HG02678 (cell line): ENCODE measurements at regions not wholly inside any gene's neighbourhood (a gene's known extent, or its start where the extent isn't known, plus 50 kb on each side); places are given as distances from the start of the nearest gene placed in this dataset.
"Not testable (repeated sequence)": the region's sequence is repeated elsewhere in the genome, so short reads cannot be mapped to it uniquely, and the experiment has no call there.

Experiments used
- ATAC-seq: cut with Tn5 transposase; IDR thresholded peaks from one replicate; pipeline ENCODE4 v1.9.1; 2021; ENCODE audit warnings: mild to moderate bottlenecking, moderate library complexity; ENCODE audit not compliant: unreplicated experiment

DNA sequence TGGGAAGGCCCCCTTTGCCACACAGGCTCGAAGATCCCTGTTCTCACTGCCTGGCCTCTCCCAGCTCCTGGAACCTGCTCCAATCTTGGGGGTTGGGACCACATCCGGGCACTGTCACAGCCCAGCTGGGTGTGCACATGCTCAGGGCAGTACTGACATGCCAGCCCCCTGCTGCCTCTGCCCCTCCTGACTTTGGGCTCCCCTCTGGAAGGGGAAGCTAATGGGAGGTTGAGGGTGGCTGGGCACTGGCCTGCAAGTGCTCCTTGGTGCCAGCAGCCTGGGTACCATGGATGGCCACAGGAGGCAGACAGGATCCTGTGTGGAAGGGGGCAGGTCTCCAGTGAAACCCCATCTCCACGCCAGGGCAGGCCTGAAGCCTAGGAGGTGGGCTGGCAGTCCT, 126.1 kb upstream of the NOL4 start:
- ATAC-seq = no peak

DNA sequence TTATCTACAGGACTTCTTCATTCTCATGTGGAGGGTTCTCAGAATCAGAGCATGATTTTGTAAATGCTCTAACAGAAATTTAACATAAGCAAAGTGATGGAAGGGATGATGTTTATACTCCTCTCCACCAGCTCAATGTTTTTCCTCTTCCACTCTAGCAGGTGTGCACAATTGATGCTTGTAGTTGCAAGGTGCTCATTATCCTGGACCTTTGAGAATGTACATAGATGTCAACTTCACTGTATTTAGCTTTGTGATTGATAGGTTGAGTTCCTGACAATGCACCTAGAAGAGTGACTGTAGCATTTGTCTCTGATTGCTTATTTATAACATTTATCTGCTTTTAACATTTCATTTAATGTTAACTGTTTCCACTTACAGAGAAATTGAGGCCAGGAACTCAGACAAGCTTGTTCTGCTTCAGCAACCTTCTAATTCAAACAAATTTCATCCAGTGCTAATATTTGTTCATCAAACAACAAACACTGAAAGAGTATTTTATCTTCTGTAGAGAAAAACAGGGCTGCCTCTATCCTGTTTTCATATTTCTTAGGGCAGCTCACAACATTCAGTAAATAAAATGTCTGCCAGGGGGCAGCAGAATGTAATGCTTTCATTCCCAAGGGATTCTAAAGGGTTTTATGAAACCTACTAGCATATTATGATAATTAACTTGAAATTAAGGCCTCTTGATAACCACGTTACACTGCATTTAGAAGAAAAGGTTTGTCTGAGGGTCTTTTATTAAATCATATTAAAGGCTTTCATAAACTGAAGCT, 127.9 kb upstream of the NOL4 start:
- ATAC-seq = no peak

DNA sequence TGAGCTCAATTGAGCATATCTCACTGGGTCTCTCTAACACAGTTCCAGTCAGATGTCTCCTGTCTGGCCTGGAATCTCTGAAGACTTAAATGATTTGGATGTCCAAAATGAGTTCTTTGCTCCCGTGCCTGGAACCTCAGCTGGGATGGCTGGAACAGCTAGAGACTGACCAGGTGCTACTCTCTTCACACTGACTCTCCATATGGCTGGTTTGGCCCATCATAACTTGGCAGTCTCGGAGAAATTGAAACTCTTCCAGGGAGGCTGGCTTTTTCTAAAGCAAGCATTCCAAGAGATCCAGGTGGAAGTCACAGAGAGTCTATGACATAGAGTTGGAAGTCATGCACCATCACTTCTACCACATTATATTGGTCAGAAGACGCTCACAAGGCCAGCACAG, 129.6 kb upstream of the NOL4 start:
- ATAC-seq = no peak

DNA sequence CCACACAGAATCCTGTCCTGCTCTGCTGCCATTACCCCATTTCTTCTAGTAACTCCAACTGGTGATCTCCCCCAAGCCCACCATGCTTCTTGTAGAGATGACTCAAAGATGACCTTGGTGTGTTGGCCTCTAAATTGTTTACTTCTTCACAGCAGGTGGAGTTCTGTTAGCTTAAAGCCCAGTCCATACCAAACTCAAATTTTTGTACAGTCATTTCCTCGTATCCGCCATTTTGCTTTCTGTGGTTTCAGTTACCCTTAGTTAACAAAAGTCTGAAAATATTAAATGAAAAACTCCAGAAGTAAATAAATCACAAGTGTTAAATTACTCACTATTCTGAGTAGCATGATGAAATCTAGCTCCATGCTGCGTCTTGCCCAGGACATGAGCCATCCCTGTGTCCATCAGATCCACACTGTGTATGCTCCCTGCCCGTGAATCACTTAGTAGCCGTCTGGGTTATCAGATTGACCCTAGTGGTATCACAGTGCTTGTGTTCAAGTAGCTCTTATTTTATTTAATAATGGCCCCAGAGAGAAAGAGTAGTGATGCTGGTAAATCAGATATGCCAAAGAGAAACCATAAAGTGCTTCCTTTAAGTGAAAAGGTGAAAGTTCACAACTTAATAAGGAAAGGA, 133.3 kb upstream of the NOL4 start:
- no peak for ATAC-seq

DNA sequence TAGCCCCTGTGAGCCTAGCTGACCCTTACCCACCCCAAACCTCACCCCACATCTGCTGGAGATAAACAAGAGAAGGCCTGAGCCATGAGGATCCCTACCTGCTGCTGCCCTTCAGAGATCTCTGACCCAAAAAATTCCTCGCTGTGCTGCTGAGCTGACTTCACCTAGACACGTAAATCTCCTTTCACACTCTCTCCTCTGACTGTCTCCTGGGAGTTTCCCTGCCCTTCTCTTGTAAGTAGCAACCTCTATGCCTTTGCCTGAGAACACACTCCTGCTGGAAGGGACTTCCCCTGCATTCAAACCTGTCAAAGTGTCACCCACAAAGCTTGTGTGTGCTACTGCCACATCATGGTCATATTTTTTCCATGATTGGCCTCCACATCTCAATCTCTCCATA, 134.2 kb upstream of the NOL4 start:
- ATAC-seq = peak; percentile 80

DNA sequence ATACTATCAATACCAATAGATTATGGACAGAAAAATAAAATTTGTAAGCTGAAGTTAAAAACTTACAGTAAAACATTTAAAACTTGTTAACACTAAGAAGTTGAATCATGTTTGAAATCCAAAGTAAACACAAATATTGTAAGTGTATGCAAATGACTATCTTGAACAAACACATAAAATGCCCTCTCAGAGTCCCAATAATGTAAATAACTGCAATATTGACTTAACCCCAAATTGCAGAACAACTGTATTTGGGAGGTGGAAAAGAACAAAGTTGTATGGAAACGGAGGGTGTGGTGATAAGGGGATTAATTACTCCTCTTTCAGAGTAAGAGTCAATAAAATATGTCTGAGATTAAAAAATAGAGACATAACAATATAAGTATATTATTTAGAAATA, 140.0 kb upstream of the NOL4 start:
- ATAC-seq = no peak

DNA sequence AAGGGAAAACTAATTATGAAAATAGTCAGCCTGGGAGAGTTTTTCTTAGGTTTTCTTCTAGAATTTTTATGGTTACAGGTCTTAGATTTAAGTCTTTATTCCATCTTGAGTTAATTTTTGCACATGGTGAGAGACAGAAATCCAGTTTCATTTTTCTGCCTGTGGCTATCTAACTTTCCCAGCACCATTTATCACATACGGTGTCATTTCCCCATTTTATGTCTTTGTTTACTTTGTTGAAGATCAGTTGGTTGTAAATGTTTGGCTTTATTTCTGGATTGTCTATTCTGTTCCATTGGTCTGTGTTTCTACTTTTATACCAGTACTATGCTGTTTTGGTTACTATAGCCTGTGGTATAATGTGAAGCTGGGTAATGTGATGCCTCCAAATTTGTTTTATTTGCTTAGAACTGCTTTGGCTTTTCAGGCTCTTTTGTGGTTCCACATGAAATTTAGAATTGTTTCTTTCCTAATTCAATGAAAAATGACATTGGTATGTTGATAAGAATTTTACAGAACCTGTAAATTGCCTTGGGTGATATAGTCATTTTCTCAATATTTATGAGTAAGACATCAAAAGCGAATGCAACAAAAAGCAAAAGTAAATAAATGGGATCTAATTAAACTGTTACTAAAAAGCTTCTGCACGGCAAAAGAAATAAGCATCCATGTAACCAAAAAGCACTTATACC, 146.1 kb upstream of the NOL4 start:
- no peak for ATAC-seq

DNA sequence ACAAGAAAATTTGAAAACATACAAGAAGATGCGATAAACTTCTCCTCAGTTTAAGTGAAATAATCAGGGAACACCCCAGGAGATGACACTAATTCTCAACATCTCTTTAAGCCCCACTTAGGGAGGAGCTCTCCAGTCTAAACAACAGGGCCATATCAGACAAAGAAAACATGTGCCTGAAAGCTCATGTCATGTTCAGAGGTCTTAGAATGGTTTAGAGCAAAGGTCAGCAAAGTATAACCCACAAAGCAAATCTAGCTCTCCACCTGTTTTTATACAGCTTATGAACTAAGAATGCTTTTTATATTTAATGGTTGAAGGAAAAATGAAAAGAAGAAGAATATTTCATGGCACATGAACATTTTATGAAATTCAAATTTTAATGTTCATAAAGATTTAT, 155.6 kb upstream of the NOL4 start:
- no peak for ATAC-seq

DNA sequence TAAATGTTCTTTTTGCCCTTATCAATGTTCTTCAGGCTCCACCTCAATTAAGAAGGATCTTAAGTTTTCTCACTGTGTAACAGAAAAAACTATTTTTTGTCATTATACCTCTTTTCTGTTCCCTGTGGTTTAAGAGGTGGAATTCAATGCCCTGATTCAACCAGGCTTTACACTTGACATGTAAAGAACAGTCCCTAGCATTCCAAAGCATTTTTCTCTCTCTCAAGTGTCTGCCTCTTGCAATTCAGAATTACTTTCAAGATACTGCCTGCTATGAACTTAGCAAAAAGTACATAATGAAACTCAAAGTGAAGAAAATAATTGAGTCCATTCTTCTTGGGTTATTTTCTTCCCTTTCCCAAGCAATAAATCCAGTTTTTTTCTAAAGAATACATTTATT, 160.6 kb upstream of the NOL4 start:
- ATAC-seq = no peak

DNA sequence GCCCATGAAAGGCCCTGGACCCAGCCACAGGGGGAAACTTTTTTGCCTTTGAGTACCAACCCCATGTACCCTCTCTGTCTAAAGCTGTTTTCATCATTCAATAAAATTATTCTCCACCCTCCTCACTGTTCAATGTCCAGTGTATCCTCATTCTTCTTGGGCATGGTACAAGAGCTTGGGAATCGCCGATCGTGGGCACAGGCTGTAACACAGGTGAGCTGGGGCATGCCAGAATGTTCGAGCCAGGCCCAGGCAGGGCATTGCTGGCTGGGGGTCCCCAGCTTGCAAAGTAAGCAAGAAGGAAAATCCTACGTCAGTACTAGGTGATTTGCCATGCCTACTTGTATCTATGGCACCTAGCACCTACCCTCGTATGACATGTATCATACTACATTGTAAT, 162.1 kb upstream of the NOL4 start:
- ATAC-seq = no peak

DNA sequence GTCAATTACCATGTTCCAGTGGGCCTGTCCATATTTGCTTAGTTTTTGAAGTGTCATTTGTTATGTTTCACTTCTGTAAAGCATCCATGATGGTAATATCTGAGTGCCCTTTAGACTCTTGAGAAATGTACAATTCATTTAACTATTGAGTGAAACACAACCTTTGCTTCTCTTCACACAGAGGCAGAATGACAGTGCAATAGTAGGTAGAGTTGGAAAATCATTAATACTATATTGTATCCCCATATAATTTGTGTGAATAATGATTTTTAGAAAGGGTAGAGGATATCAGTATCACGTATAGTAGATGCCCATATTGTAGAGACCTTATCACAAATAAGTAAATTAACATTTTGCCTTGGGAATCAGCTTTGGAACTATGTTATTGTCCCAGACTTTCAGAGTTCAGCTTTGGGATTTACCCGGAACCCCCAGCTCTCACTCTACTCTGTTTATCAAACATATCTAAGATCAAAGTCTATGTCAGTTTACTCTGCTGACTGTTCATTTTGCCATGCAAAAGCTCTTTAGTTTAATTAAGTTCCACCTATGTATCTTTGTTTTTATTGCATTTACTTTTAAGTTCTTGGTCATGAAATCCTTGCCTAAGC, 172.7 kb upstream of the NOL4 start:
- no peak for ATAC-seq

DNA sequence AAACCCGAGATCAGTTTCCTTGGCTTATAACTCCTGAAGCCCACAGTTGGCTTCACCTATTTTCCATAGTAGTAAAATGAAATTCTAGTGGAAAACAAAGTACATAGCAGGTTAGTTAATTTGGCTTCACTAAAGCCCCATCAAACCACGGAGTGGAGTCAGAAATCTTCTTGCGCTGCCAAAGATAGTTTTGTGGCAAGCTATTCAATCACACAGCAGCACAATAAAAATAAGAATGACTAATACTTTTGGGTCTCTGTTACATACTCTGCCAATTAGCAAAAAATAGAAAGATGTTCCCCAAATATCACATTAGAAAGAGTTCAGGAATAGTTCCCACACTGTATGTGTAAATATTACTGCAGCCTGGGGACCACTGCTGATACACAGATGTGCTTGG, 175.2 kb upstream of the NOL4 start:
- no peak for ATAC-seq

DNA sequence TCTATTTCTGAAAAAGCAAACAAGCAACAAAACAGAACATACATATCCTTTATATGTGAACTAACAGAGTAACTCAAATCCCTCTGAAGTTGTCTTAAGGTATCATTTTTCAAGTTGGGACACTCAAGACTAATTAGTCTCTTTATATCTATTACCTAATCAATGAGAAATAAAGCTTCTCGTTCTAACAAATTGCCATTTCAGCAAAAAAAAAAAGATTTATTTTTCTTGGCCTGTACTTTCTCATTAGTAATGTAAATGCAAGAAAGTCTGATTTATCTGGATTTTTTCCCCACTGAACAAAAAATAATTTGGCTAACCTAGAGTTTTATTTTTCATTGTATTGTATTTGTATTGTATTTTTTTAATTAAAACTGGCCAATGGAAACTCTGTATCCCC, 176.1 kb upstream of the NOL4 start:
- no peak for ATAC-seq

DNA sequence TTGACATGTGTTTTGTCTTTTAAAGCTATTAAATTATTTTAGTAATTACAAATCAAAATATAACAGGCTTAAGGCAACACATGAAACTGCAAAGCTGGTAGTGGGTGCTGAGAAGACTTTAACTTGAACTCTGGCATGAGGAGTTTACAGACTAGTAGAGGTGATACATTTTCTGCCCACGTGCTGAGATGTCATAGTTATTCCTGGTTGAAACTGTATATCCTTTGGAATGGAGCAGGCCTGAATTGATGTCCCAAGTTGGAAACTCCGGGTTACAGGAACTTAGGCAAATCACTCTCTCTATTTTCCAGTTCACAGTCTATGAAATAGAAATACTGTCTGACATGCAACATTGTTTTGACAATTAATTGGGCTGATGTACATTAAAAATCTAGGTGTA, 177.1 kb upstream of the NOL4 start:
- ATAC-seq = no peak

DNA sequence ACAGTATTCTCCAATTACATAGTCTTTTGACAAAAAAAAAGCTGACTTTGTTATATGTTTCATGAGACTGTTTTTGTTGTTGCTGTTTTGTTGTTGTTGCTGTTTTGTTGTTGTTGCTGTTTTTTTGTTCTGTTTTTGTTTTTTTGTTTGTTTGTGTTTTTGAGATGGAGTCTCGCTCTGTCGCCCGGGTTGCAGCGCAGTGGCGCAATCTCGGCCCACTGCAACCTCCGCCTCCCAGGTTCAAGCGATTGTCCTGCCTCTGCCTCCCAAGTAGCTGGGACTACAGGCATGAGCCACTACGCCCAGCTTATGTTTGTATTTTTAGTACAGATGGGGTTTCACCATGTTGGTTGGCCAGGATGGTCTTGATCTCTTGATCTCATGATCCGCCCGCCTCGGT, 182.8 kb upstream of the NOL4 start:
- ATAC-seq = not testable (repeated sequence)

DNA sequence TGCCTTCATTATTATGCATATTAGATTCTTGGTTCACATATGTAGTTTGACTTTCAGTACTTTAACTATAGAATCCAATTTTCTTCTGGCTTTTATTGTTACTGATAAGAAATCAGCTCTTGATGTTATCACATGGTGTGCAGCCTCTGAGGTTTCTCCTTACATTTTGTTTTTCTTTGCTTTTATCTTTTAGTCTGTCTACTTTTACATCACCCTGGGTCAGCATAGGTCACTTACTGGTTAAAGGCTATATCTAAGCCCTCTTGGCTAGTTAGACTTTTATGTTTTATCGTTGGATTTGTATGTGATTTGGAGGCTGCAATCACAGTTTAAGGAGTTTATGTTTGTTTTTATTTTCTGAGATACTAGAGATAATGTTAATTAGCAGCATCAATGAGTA, 187.2 kb upstream of the NOL4 start:
- ATAC-seq = no peak

DNA sequence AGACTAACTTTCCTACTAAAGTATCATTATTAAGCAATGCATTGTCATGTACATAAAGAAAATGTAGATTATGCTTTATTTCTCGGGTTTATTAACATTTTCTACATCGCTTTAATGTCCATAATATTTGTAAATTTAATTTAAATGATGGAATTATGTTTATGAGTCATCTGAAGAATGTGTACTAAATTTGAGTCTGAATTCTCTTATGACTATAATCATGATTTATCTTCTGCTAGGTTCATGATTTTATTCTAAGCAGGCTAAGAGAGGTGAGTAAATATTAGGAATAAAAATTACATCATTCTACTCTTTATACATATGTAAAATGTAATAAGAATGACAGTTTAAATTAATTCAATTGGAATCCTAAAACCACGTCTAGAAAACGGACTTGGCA, 206.3 kb upstream of the NOL4 start:
- no peak for ATAC-seq

DNA sequence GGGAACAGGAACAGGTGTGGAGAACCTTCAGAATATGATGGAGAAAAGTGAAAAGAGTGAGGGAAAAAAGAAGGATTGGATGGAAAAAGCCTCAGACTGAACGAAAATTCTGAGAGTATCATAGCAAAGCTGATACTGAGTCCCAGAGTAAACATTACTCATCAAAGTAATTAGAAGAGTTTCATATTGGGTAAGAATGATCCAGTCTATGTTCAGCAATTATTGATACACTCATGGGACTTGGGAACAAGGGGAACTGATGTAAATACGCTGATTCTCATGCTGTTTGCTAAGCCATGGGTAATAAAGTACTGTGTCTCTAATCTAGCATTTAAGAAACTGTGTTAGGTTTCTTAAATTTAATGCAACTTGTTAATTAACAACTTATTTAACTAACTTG, 219.9 kb upstream of the NOL4 start:
- ATAC-seq = no peak

DNA sequence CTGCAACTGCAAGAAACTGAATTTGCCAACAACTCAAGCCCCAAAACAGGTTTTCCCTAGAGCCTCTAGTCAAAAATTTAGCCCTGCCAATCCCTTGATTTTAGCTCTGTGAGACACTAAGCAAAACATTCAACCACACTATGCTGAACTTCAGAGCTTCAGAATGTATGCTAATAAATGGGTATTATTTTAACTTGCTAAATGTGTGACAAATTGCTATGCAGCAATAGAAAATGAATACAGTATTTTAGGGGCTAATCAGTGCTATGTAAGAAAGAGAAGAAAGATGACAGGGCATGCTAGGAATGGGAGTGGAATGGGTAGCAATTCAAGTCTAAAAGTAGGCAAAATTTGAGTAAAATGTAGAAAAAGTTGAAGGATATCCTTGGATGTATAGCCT, 223.9 kb upstream of the NOL4 start:
- no peak for ATAC-seq

DNA sequence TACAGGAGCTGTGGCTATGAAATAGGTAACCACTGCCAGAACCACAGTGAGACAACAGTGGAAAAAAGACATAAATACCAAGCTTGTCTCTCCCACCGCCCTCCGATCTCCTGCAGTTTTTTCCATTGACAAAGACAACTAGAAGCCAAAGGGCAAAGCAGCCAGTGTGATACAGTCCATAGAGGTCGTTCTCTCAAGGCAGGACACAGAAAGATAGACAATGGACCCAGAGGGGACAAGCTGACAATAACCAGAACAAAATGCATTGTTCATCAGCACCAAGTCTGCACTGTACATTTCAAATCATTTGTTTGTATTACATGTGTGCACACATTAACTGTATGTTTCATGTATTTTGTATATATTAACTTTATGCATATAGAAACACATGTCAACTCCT, 233.0 kb upstream of the NOL4 start:
- no peak for ATAC-seq

DNA sequence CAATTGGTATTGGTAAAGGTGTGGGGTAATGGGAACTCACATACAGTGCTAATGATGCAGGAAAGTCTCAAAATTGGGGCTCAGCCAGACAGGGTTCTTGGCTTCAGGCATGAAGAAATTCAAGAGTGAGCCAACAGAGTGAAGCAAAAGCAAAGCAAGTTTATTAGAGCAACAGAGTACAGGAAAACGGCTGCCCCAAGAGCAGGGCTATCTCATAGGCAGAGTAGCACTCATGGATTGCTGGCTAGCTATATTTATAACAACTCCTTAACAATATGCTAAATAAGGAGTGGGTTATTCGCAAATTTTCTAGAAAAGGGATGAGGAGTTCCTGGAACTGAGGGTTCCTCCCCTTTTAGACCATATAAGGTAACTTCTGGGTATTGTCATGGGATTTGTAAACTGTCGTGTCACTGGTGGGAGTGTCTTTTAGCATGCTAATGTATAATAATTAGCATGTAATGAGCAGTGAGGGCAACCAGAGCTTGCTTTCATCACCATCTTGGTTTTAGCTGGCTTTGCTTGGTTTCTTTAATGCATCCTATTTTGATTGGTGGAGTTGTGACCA, 233.8 kb upstream of the NOL4 start:
- ATAC-seq = no peak

DNA sequence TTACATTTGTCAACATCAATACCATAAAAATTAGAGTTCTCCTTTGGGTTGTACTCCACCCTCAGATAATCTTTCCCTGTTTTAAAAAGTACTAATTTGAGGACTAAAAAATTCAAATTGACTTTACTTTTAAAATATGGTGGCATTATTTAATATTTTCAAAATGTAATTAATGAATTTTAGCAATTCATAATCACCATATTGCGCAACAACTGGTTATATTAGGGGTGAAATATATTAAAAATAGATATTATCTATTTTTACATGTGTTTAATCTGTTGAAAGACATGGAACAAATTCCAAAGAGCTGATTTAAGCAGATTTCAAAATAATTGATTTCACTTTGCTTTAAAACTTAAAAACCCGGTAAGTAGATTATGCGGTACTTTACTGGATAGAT, 236.6 kb upstream of the NOL4 start:
- ATAC-seq = no peak
